GM12878 (cell line): ENCODE measurements at regions not wholly inside any gene's neighbourhood (a gene's known extent, or its start where the extent isn't known, plus 50 kb on each side); places are given as distances from the start of the nearest gene placed in this dataset.
A peak's percentile ranks its signal among the peaks of the same experiment; 100 is the strongest.

Experiments used
- ATAC-seq: fragments of 200-7000 bp; cut with Tn5 transposase; 3 replicates; pipeline ENCODE4 v1.9.1; 2020; ENCODE audit warnings: mild to moderate bottlenecking, moderate library complexity
- BruUV-seq: library from RNA; stranded (reverse); fragments of 400-500 nt; replicated peaks from 2 replicates; lab custom pipeline; 2021; lab: Mats Ljungman, UMichigan
- CTCF ChIA-PET: fragments of 300-600 bp; sonication (Branson Sonifier 250); formaldehyde crosslinking; extraction: SDS; loops from one replicate; lab custom pipeline; 2021; ENCODE audit warnings: inconsistent platforms; lab: Yijun Ruan, JAX
- POLR2A ChIA-PET: fragments of 350-600 bp; formaldehyde crosslinking; extraction: SDS; loops from one replicate; lab custom pipeline; 2021; ENCODE audit warnings: inconsistent platforms; lab: Charles Lee
- RAD21 ChIA-PET: fragments of 300-600 bp; sonication (Branson Sonifier 250); formaldehyde crosslinking; loops from one replicate; lab custom pipeline; 2023; ENCODE audit warnings: antibody characterized with exemption; ENCODE audit not compliant: unreplicated experiment; lab: Charles Lee
- SMC1A ChIA-PET: fragments of 300-600 bp; sonication (Branson Sonifier 250); formaldehyde crosslinking; loops from one replicate; lab custom pipeline; 2023; ENCODE audit not compliant: unreplicated experiment, uncharacterized antibody; lab: Charles Lee
- DNase-seq: peaks from one replicate; pipeline ENCODE4 v3.0.0-alpha.2; 2011; ENCODE audit warnings: low read depth, low spot score
- FAIRE-seq: peaks from 3 replicates; lab custom pipeline; 2011; peaks lifted over from hg19 to GRCh38; lab: Jason Lieb, UNC
- H2AFZ ChIP-seq: 2 replicates; pipeline ENCODE4 v1.6.0; 2011; ENCODE audit warnings: low read depth, low read length, control low read depth; ENCODE audit not compliant: control insufficient read depth
- H3K27ac ChIP-seq: 2 replicates; pipeline ENCODE4 v1.5.1; 2011; ENCODE audit warnings: control low read depth; ENCODE audit not compliant: control insufficient read depth, insufficient read depth
- H3K27me3 ChIP-seq, 2 experiments: replicated peaks in 1 of 2; 2 replicates each; pipeline versions ENCODE4 v1.6.0 to v1.6.1; 2011; ENCODE audit warnings: low read length in 1 of 2; ENCODE audit not compliant: control insufficient read depth in 2 of 2, insufficient read depth in 2 of 2
- H3K36me3 ChIP-seq, 2 experiments: 2 replicates each; pipeline ENCODE4 v1.5.1; 2011; ENCODE audit warnings: low read length in 1 of 2; ENCODE audit not compliant: control insufficient read depth in 2 of 2, insufficient read depth in 2 of 2
- H3K4me1 ChIP-seq: 2 replicates; pipeline ENCODE4 v1.6.1; 2011; ENCODE audit warnings: mild to moderate bottlenecking, low read length, moderate library complexity, mixed read lengths; ENCODE audit not compliant: control insufficient read depth, insufficient read depth
- H3K4me2 ChIP-seq: 2 replicates; pipeline ENCODE4 v1.6.0; 2011; ENCODE audit warnings: control low read depth; ENCODE audit not compliant: control insufficient read depth, insufficient read depth
- H3K4me3 ChIP-seq: fragments of 200-600 bp; sonication (generic); 2 replicates; pipeline ENCODE4 v1.5.1; 2016
- H3K79me2 ChIP-seq: 2 replicates; pipeline ENCODE4 v1.6.0; 2011; ENCODE audit warnings: low read length; ENCODE audit not compliant: control insufficient read depth, insufficient read depth
- H3K9ac ChIP-seq: 2 replicates; pipeline ENCODE4 v1.8.0; 2011; ENCODE audit warnings: low read length, control low read depth, mixed read lengths; ENCODE audit not compliant: control insufficient read depth, insufficient read depth
- H3K9me3 ChIP-seq: replicated peaks from 3 replicates; pipeline ENCODE4 v1.5.1; 2011; ENCODE audit warnings: mild to moderate bottlenecking, low read length; ENCODE audit not compliant: control insufficient read depth, insufficient read depth
- H4K20me1 ChIP-seq: 2 replicates; pipeline ENCODE4 v1.6.0; 2011; ENCODE audit not compliant: control insufficient read depth, insufficient read depth
- EGR1 ChIP-seq, 2 experiments: IDR thresholded peaks; 1 replicate in 1 of 2; 2 replicates in 1 of 2; pipeline ENCODE4 v1.6.1; 2011 to 2012; ENCODE audit warnings: low read depth in 2 of 2, low read length in 2 of 2, borderline replicate concordance in 1 of 2, mild to moderate bottlenecking in 1 of 2, moderate library complexity in 1 of 2
- GABPA ChIP-seq: IDR thresholded peaks from 2 replicates; pipeline ENCODE4 v1.6.1; 2014; ENCODE audit warnings: antibody characterized with exemption, low read depth, mild to moderate bottlenecking, inconsistent platforms
- MTA3 ChIP-seq: IDR thresholded peaks from 2 replicates; pipeline ENCODE4 v1.6.1; 2012; ENCODE audit warnings: low read length, inconsistent platforms, borderline replicate concordance
- NBN ChIP-seq: fragments of 450-650 bp; IDR thresholded peaks from 2 replicates; pipeline ENCODE4 v1.6.1; 2016
- PBX3 ChIP-seq: IDR thresholded peaks from 2 replicates; pipeline ENCODE4 v1.6.1; 2011; ENCODE audit warnings: mild to moderate bottlenecking, low read depth, low read length, moderate library complexity; ENCODE audit not compliant: insufficient replicate concordance
- POLR2AphosphoS5 ChIP-seq: IDR thresholded peaks from 2 replicates; pipeline ENCODE4 v1.6.1; 2011; ENCODE audit warnings: mild to moderate bottlenecking, low read length, inconsistent platforms
- SIN3A ChIP-seq: IDR thresholded peaks from 2 replicates; pipeline ENCODE4 v1.6.1; 2012; ENCODE audit warnings: low read depth, low read length, improper control_type of control experiment
- SMAD5 ChIP-seq: IDR thresholded peaks from 2 replicates; pipeline ENCODE4 v1.6.1; 2016; ENCODE audit warnings: antibody characterized with exemption, low read depth
- ZBTB11 ChIP-seq: fragments of 450-650 bp; formaldehyde crosslinking; IDR thresholded peaks from 2 replicates; pipeline ENCODE4 v1.5.0; 2022; ENCODE audit warnings: mild to moderate bottlenecking, missing genetic modification characterization
- WGBS: methylation state at CpG from one replicate; pipeline ENCODE4 v1.1.6; 2016; ENCODE audit warnings: low lambda C conversion rate; ENCODE audit not compliant: insufficient replicate concordance, insufficient coverage; ENCODE audit errors: missing lambda C conversion rate; 5-methylcytosine and 5-hydroxymethylcytosine counted together
- in situ Hi-C: fragments of 300-500 bp; cut with MboI; formaldehyde crosslinking; loops from 9 replicates; pipeline ENCODE4 v1.14.3; 2018; ENCODE audit warnings: mixed read lengths
- intact Hi-C: fragments of 100-400 bp; cut with micrococcal nuclease; formaldehyde crosslinking; loops from one replicate; pipeline ENCODE4 v1.14.2; 2022; ENCODE audit not compliant: unreplicated experiment

GRCh38 chr17:77496401-77496801 is 355.6 kb downstream of the SEC14L1 start:
- BruUV-seq: no TSS peak
- ATAC-seq (no peak), FAIRE-seq (no peak), DNase-seq (no peak)
- Histone ChIP-seq H3K36me3 (peaks cover 39 to 52% of the 10 kb centered on the region in 2 experiments), H4K20me1 (no peaks in the 10 kb centered on the region), H3K9me3 (no peaks in the 10 kb centered on the region), H3K27me3 (no peaks in the 10 kb centered on the region), H3K4me2 (no peak overlapping the region), H3K79me2 (no peaks in the 10 kb centered on the region), H3K9ac (no peak overlapping the region), H3K4me3 (no peak overlapping the region), H2AFZ (no peak overlapping the region), H3K4me1 (peaks cover 11% of the 10 kb centered on the region), H3K27ac (no peak overlapping the region)
- RAD21 ChIA-PET: interaction anchor here (0.9 to 3.8 kb wide), 4 partner anchors 68 to 165 kb away, joined by 3 to 32 read pairs (median 12); no protein-coding TSS in a partner anchor
- CTCF ChIA-PET: interaction anchor here (0.6 to 2.4 kb wide), 6 partner anchors 42 to 164 kb away, joined by 3 to 24 read pairs (median 5); no protein-coding TSS in a partner anchor
- SMC1A ChIA-PET: interaction anchor here (1.2 to 2.4 kb wide), 2 partner anchors 64 to 67 kb away, joined by 3 to 66 read pairs; no protein-coding TSS in a partner anchor
- in situ Hi-C loops: no loop called here
- POLR2A ChIA-PET: no interaction called here
- intact Hi-C loops: no loop called here
- WGBS: 96% methylated on average over 12 of the region's 12 CpGs
- peak; percentile 48; the same call in 1 of the 2 replicates for TF ChIP-seq POLR2AphosphoS5
- no peak for TF ChIP-seq NBN

GRCh38 chr17:77496831-77497577 is 356.2 kb downstream of the SEC14L1 start:
- peaks cover 39 to 48% of the 10 kb centered on the region in 2 experiments for H3K36me3 ChIP-seq
- intact Hi-C loops: no loop called here
- TF ChIP-seq SIN3A (no peak), ZBTB11 (CRISPR knock-in tag) (no peak), SMAD5 (no peak), MTA3 (no peak), PBX3 (no peak), GABPA (no peak), EGR1 (IDR thresholded peaks at IDR 0.05; ENCODE audit: borderline replicate concordance in 1 of 2, low read depth in 2 of 2, low read length in 2 of 2) (no peak)

More at GRCh38 chr17:77496831-77497577, 356.2 kb downstream of the SEC14L1 start:
- no peak overlapping the region for H3K4me2 ChIP-seq
- ChIA-PET POLR2A (no interaction called here), SMC1A (interaction anchor here (1.2 kb wide), 1 partner anchor 64 kb away, joined by 3 read pairs; no protein-coding TSS in a partner anchor), CTCF (interaction anchor here (1.5 to 2.4 kb wide), 2 partner anchors 68 to 165 kb away, joined by 7 to 17 read pairs; no protein-coding TSS in a partner anchor), RAD21 (interaction anchor here (0.9 to 3.8 kb wide), 2 partner anchors 68 to 165 kb away, joined by 3 to 32 read pairs; no protein-coding TSS in a partner anchor)
- no peak for DNase-seq
- BruUV-seq: no TSS peak
- H3K4me3 ChIP-seq: no peak overlapping the region
- H2AFZ ChIP-seq: no peak overlapping the region
- in situ Hi-C loops: no loop called here
- H3K79me2 ChIP-seq: no peaks in the 10 kb centered on the region
- ATAC-seq: no peak
- WGBS: 87% methylated on average over 9 of the region's 9 CpGs
- no peaks in the 10 kb centered on the region for H4K20me1 ChIP-seq
- no peaks in the 10 kb centered on the region for H3K9me3 ChIP-seq
- peaks cover 8% of the 10 kb centered on the region for H3K4me1 ChIP-seq
- no peak for FAIRE-seq
- H3K27ac ChIP-seq: no peak overlapping the region
- H3K27me3 ChIP-seq: no peaks in the 10 kb centered on the region
- no peak overlapping the region for H3K9ac ChIP-seq
